GM21423 (cell line): ENCODE measurements at regions not wholly inside any gene's neighbourhood (a gene's known extent, or its start where the extent isn't known, plus 50 kb on each side); places are given as distances from the start of the nearest gene placed in this dataset.

ENCODE experiments used
- ATAC-seq: cut with Tn5 transposase; IDR thresholded peaks from one replicate; pipeline ENCODE4 v1.9.1; 2021; ENCODE audit warnings: mild to moderate bottlenecking, moderate library complexity; ENCODE audit not compliant: unreplicated experiment

DNA sequence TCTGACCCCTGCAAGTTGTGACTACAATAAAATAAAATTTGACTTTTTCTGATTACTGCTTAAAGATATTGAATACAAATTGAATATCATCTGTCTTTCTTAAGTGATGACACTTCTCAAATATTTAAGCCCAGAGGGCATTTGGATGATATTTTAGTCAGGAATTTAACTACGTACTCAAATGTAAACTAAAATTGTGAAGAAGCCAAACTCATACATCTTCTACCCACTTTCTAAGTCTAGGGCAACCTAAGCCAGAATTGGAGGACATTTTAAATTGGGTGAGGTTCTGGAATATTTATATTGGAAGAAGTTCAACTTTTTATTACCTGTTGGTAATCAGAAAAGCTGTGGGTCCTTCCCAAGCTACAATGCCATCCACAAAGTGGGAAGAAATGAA is 149.1 kb upstream of the WDR11 start:
- no peak for ATAC-seq

DNA sequence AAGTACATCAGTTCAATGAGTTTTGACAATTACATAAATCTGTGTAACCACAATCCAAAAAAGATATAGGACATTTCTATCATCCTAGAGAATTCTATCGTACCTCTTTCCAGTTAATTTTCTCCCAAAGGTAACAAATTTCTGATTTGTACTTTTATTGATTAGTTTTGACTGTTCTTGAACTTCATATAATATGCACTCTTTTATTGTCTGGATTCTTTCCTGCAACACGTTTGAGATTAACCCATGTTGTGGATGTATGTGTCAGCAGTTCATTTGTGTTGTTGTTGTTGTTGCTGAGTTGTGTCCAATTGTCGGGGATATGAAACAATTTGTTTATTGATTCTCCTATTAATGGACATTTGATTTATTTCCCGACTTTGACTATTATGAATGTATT is 145.9 kb upstream of the WDR11 start:
- ATAC-seq = no peak

DNA sequence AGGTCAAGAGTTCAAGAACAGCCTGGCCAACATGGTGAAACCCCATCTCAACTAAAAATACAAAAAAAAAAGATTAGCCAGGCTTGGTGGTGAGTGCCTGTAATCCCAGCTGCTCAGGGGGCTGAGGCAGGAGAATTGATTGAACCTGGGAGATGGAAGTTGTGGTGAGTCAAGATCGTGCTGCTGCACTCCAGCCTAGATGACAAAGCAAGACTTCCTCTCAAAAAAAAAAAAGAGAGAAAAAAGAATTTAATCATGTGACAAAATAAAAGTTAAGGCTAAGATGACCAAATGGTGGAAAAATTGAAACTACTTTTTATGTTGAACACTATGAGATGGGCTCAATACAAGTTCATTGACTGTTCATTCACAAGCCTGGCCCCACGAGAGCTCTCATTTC is 141.1 kb upstream of the WDR11 start:
- ATAC-seq = no peak

DNA sequence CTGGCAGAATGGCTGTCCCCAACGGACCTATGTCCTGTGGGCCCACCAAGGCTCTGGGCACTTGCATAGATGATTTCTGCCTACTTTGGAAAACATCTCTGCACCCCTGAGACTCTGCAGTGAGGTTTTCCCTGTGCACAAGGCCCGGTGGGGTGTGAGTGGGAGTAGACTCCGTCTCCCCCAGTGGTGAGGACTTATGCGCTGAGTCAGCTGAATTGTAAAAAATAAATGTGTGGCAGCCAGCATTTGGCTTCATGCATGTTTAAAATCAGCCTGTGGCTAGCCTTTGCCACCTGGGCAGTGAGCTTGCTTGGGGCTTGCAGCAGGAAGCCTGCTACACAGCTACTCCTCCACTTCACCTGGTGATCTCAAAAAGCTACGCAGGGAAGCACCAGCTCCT is 139.3 kb upstream of the WDR11 start:
- ATAC-seq = no peak

DNA sequence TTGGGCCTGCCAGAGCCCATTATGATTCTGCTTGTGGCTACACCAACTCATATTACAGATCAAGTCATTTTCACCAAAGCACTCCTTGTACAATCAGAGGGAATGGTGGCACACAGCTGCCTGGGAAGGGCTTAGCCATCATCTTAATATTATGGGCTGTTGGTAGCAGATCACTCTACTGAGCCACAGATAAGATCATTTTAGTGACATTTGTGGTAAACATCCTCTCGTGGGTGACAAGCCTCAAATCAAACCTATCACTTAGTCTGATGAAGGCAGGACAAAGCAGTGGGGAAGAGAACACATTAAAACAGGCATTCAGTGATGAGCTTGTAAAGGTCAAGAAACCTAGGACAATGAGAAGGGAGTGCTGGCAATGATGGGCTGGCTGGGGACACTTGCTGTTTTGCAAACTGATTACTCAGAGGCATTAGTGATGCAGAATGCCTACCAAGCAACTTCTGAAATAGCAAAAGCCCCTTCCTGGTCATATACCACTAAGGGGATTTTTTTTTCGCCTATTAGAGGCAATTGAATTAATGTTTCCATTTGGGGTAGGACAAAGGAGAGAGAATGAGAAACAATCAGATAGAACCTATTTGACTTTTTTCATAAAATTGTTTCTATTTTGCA is 137.5 kb upstream of the WDR11 start:
- ATAC-seq = no peak

DNA sequence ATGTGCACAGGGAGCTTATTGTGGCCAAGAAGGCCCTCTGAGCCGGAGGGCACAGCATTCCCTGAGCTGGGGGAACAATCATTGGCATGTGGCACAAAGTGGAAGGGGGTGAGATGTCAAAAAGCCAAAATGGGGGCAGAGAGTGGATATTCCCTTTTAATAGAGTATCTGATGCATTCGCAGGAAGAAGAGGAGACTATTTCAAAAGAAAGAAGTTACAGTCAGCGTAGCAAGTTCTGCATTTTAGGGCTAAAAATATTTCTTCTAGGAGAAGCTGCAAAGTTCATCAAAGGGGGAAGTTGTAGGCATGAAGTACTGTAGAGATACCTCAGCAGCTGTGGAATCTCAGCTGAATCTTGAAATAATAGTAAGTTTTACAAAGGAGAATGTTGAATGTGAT is 136.0 kb upstream of the WDR11 start:
- ATAC-seq = no peak

DNA sequence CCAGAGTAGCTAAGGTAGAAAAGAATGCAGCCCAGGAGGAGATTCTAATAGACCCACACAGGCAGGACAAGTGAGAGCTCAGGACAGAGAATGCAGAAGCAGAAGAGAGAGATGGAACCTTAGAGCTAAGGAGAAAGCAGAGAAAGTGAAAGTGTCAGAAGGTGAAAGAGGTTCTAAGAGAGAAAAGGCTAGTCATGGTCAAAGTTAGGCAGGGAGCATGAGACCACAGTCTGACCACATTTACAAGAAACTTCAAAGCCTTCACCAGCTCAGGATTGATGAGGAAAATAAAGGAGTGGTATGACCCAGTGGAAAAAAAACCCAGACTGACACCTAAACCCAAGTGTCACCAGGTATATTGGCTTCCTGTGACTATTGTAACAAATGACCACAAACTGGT is 131.8 kb upstream of the WDR11 start:
- peak; percentile 79 for ATAC-seq

DNA sequence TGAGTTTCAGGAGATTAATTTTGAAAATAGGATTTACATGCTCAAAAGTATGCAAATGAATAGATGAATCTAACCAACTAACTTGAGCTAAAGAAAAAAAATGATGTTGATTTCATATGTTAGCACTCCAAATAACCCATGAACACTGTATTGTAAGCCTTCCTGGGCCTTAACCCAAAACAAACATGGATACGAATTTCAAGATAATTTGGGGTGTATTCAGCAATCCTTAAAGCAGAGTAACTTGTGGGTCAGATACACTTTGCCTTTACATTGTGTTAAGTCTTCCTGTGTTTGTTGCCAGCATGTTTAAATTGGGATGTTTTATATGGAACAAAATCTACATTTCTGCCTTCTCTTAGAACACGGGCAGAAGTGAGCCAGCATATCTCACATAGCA is 124.2 kb upstream of the WDR11 start:
- no peak for ATAC-seq

DNA sequence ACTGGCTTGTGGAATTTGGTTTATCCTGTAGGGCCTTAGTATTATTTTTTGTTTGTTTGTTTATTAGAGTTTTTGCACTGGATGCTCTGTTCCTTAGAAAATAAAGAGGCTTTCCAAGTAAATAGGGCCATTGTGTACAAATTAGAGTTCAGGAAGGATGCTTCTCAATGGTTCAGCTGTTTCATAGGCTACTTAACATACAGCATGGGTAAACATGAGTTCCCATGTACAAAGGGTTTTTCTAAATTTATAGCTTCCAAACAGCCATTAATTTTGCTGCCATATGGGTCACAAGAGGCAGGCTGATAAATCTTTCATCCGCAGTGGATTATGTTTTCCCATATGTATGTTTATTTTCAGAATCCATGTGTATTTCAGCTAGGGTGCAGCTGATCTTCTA is 121.6 kb upstream of the WDR11 start:
- no peak for ATAC-seq

DNA sequence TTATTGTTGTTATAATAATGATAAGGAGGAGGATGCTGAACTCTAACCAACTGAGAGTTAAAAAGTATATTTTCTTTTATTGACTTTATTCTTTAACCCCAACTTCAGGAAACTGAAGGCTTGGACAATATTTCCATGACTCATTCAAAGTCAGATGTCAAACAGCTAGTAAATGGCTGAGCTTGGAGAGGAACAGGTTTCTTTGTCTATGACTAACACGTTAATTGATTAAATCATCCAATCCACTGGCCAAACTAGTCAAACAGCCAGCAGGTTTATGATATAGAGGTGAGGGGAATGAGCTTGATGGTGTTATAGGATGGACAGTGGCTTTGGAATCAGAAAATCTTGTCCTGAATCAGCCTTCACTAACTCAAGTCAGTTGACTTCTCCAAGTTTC is 119.1 kb upstream of the WDR11 start:
- ATAC-seq = no peak

DNA sequence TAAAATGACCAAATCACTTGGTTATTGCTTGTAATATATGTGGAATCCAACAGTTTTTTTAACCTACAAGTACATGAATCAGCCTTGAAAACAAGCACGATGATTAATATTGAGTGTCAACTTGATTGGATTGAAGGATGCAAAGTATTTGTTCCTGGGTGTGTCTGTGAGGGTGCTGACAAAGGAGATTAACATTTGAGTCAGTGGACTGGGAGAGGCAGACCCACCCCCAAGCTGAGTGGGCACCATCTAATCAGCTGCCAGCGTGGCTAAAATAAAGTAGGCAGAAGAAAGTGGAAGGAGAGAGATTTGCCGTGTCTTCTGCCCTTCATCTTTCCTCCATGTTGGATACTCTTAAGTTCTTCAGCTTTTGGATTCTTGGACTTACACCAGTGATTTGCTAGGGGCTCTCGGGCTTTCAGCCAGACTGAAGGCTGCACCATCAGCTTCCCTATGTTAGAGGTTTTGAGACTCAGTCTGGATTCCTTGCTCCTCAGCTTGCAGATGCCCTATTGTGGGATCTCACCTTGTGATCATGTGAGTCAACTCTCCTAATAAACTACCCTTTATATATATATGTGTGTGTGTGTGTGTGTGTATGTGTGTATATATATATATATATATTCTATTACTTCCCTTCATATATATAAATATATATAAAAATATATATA is 118.4 kb upstream of the WDR11 start:
- no peak for ATAC-seq

DNA sequence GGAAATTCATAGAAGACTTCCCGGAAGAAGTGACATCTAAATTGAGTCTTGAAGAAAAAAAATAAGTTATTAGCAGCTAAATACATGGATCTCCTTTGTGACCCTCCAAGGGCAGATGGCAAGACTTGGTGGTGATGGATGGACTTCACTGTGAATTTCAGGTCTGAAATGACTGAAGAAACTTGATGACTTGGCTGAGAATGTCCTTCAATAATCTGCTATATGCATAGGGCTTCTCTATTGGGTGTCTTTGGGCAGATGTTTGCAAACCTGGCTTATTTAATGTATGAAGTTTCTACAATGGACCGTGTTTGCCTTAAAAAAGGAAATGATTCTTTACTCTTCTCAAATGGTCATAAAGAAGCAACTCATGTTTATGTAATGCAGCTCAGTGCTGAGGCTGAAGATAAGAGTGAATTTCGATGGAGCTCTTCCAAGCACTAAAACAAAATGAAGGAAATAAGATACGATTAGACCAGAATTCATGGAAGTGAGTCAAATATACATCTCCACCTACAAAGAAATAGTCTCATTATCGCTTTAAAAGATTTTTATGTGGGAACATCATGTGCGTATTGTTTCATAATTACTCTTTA is 116.6 kb upstream of the WDR11 start:
- no peak for ATAC-seq

DNA sequence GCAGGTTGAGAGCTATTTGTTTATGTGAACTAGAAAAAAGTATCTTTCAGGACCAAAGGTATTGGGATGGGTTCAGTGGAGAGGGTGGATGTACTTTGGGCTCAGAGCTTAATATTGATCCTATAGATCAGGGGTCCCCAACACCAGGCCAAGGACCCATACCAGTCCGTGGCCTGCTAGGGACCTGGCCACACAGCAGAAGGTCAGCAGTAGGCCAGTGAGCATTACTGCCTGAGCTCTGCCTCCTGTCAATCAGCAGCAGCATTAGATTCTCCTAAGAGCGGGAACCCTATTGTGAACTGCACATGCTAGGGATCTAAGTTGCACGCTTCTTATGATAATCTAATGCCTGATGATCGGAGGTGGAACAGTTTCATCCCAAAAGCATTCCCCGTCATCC is 115.8 kb upstream of the WDR11 start:
- no peak for ATAC-seq

DNA sequence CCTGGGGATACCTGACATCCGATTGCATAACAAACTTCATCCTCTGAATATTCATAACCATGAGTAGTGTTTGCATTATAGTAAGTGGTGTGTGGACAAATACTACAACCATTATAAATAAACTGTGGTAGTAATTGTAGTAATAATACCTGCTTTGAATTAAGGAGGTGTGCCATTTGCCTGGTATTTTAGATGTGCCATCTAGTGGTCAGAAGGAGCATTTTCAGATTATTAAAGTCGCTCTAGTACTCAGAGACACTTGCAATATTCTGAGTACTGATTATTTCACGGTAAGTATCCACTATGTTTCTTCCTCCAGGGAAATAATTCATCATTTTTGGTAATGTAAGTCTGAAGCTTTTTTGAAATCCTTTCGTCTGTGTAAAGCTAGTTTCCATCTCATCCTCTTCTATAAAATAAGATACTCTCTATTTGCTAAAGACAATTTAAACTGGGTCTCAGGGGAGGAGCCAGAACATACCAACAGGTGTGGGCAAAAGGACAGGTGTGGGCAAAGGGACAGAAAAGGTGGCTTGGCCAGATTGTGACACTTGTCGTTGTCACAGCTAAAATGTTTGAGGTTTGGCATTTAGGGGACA is 115.3 kb upstream of the WDR11 start:
- ATAC-seq = no peak

DNA sequence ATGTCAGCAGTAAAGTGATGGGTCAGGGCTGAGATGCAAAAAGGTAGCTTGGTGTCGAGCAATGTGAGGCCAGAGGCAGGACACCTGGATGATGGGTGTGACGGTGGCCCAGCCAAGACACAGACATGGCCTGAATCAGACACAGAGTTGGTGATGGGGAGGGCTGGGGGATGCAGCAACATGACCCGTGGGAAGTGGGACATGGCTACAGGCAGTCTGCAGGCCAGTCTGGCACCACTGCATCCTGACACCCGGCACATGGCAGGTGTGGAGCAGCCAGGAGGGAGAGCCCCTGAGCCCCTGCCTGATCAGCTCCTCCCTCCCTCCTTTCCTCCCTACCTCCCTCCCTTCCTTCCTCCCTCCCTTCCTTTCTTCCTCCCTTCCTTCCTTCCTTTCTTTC is 114.8 kb upstream of the WDR11 start:
- ATAC-seq = no peak

DNA sequence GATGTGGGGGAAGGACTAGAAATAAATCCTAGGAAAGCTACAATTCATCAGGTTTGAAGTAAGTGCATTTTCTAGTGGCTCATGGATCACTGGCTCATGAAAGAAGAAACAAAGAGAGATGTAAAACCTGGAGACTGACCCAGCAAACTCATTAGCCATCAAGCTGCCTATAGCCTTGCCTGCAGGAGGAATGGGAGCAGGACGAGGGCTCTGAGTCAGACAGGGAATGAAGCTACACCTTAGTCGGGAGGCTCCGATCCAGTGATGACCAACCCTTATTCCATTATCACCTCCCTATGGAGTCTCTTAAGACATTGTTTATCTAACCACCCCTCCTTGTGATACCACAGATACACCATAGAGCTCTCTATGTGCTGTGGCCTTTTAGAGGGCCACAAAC is 112.5 kb upstream of the WDR11 start:
- no peak for ATAC-seq

DNA sequence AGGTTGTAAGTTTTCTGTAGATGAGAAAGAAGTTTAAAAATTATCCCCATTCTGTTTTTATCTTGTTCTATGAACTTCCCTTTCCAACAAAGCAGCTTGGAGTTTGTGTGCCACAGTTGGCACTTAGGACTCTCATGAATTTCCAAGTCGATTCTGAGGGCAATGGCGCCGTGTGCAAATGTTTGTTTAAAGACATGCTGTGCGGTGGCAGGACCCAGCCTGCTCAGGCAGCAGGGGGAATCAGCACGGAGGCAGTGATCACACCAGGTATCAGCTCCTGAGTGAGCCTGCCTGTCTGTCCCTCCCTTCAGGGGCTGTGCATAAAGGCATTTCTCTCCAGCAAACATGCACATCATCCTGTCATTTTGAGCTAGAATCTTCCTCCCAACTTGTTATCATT is 109.8 kb upstream of the WDR11 start:
- no peak for ATAC-seq

DNA sequence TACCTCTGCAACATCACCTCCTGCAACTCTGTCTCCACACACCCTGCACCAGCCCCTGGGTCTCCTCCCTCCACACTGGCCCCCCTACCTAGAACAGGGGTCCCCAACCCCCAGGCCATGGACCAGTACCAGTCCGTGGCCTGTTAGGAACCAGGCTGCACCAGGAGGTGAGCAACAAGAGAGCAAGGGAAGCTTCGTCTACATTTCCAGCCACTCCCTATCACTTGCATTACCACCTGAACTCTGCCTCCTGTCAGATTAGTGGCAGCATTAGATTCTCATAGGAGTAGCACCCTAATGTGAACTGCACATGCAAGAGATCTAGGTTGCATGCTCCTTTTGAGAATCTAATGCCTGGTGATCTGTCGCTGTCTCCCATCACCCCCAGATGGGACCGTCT is 108.8 kb upstream of the WDR11 start:
- ATAC-seq = no peak

DNA sequence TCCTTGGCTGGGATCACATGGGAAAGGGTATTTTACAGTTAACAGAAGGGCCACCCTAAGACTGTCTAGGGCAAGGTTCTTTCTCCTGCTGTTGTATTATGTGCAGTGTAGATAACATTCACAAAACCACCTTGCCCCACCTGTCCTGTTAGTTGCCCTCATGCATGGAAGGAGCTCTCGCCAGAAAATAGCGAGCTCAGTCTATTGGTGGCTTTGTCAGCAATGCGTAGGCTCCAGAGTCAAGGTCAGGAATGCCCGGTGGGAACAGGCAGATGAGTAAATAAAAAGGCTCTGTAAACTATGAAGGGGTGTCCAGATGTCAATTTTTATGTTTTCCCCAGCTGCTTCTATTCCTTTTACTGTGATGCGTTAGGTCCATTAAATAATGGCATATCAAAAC is 107.1 kb upstream of the WDR11 start:
- ATAC-seq = no peak

DNA sequence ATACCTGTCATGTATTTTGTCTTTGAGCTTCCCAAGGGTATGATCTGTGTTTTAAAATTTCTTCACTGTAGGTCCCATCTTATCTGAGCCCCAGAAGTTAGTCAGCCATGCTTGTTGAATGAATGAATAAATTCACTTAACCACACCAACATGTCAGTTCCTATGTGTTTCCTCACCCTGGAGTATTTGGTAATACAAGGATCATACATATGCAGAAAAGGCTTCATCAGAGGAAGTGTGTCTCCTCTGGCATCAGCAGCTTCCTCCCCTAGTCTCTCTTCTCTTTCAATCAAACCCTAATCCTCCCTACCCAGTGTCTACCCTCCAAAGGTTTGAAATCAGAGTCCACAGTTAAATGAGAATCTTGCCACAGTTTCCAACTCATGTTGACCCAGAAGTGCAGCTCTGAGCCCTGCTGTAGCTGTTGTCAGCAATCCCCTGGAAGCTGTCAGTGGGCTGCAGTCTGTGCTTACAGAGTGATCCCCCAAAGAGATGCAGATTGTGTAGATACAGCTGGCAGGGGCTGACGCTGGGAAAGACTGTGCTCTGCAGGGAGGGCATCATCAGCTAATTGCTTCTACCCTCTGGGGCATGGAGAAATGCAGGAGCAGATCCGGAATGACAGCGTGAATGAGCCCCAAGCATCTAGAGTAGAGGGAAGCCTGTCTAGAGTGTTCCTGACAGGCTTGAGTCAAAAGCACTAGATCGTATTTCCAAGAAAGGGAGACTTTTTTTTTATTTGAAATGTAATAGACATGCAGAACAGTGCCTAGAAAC is 105.0 kb upstream of the WDR11 start:
- no peak for ATAC-seq

DNA sequence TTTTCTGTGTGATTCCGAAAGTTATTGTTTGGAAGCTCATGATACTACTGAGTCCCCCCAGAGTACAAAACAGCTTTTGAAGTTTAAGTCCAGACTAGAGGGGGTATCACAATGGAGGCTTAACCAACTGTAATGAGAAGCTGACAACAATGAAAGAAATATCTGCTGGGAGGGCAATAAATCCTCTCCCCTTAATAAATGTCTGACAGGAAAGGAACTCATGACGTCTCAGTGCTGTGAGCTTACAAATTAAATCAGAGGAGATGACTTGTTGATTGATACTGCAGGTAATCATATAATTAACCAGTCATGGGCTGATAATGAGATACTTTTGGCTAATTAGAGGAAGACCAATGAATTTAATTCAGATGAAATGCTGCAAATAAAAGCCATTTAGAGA is 102.6 kb upstream of the WDR11 start:
- ATAC-seq = no peak

DNA sequence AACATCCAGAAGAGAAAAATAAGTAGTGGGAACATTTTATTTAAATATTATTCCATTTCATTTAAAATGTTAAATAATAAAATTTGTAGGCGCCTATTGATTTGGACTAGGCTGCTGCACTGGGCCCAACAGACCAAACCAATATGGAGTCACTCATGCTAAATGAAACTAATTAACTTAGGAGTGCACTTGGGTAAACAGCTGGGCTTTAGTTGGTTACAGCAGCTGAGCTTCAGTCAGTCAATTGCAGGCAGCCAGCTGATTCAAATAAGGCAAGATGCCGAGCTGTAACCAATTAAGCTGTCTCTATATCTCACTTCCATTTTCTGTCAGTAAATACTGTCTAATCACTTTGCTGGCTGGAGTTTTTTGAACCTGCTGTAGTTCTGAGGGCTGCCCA is 102.1 kb upstream of the WDR11 start:
- no peak for ATAC-seq
